UCSD-AML1 (cell line): ENCODE measurements at regions not wholly inside any gene's neighbourhood (a gene's known extent, or its start where the extent isn't known, plus 50 kb on each side); places are given as distances from the start of the nearest gene placed in this dataset.
"Not testable (repeated sequence)": the region's sequence is repeated elsewhere in the genome, so short reads cannot be mapped to it uniquely, and the experiment has no call there.

Experiments used
- DNase-seq: peaks from one replicate; lab custom pipeline; 2025; ENCODE audit not compliant: unreplicated experiment; lab: John Stamatoyannopoulos, UW

- no peak for DNase-seq
Observed at GRCh38 chr10:8278099-8278498, 223.6 kb downstream of the GATA3 start.

GRCh38 chr10:8279598-8279997, 225.1 kb downstream of the GATA3 start:
- DNase-seq = no peak

- DNase-seq = no peak
Observed at GRCh38 chr10:8280946-8281345, 226.5 kb downstream of the GATA3 start.

- no peak for DNase-seq
Observed at GRCh38 chr10:8282340-8282739, 227.9 kb downstream of the GATA3 start.

GRCh38 chr10:8283166-8283905, 228.8 kb downstream of the GATA3 start:
- no peak for DNase-seq

GRCh38 chr10:8283986-8284385, 229.5 kb downstream of the GATA3 start:
- no peak for DNase-seq

- not testable (repeated sequence) for DNase-seq
Observed at GRCh38 chr10:8285970-8286369, 231.5 kb downstream of the GATA3 start.

GRCh38 chr10:8288600-8288999, 234.1 kb downstream of the GATA3 start:
- DNase-seq = no peak

- DNase-seq = no peak
Observed at GRCh38 chr10:8289186-8289924, 234.9 kb downstream of the GATA3 start.

GRCh38 chr10:8294779-8295178, 240.3 kb downstream of the GATA3 start:
- no peak for DNase-seq

- DNase-seq = no peak
Observed at GRCh38 chr10:8295311-8295710, 240.8 kb downstream of the GATA3 start.

GRCh38 chr10:8296090-8296733, 241.7 kb downstream of the GATA3 start:
- DNase-seq = no peak

GRCh38 chr10:8296734-8297101, 242.2 kb downstream of the GATA3 start:
- no peak for DNase-seq

- no peak for DNase-seq
Observed at GRCh38 chr10:8297107-8297506, 242.6 kb downstream of the GATA3 start.

- no peak for DNase-seq
Observed at GRCh38 chr10:8297959-8298358, 243.5 kb downstream of the GATA3 start.

GRCh38 chr10:8298896-8299570, 244.5 kb downstream of the GATA3 start:
- no peak for DNase-seq

GRCh38 chr10:8300925-8301324, 246.4 kb downstream of the GATA3 start:
- DNase-seq = no peak

- no peak for DNase-seq
Observed at GRCh38 chr10:8301333-8301732, 246.8 kb downstream of the GATA3 start.

- DNase-seq = no peak
Observed at GRCh38 chr10:8301831-8302230, 247.3 kb downstream of the GATA3 start.

GRCh38 chr10:8302565-8302964, 248.1 kb downstream of the GATA3 start:
- DNase-seq = no peak

- no peak for DNase-seq
Observed at GRCh38 chr10:8304861-8305260, 250.4 kb downstream of the GATA3 start.
